Hepatocyte (in vitro differentiated cells): ENCODE measurements at regions not wholly inside any gene's neighbourhood (a gene's known extent, or its start where the extent isn't known, plus 50 kb on each side); places are given as distances from the start of the nearest gene placed in this dataset.

ENCODE experiments used
- EZH2 ChIP-seq: fragments of 200-600 bp; sonication (generic); IDR thresholded peaks from 2 replicates; pipeline ENCODE4 v1.6.1; 2016; ENCODE audit warnings: antibody characterized with exemption, mild to moderate bottlenecking, borderline replicate concordance
- TF ChIP-seq, protein P1 (sequence below): fragments of 200-600 bp; sonication (generic); IDR thresholded peaks from 2 replicates; pipeline ENCODE4 v1.5.1; 2016; ENCODE audit warnings: antibody characterized with exemption, mild to moderate bottlenecking; ENCODE audit not compliant: poor library complexity

GRCh38 chr6:16057446-16057845 is 71.4 kb upstream of the MYLIP start:
- TF ChIP-seq EZH2: no peak
- TF ChIP-seq, protein P1, sequence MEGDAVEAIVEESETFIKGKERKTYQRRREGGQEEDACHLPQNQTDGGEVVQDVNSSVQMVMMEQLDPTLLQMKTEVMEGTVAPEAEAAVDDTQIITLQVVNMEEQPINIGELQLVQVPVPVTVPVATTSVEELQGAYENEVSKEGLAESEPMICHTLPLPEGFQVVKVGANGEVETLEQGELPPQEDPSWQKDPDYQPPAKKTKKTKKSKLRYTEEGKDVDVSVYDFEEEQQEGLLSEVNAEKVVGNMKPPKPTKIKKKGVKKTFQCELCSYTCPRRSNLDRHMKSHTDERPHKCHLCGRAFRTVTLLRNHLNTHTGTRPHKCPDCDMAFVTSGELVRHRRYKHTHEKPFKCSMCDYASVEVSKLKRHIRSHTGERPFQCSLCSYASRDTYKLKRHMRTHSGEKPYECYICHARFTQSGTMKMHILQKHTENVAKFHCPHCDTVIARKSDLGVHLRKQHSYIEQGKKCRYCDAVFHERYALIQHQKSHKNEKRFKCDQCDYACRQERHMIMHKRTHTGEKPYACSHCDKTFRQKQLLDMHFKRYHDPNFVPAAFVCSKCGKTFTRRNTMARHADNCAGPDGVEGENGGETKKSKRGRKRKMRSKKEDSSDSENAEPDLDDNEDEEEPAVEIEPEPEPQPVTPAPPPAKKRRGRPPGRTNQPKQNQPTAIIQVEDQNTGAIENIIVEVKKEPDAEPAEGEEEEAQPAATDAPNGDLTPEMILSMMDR: no peak
